WTC11 (cell line): ENCODE measurements at regions not wholly inside any gene's neighbourhood (a gene's known extent, or its start where the extent isn't known, plus 50 kb on each side); places are given as distances from the start of the nearest gene placed in this dataset.

ENCODE experiments used
- ATAC-seq: fragments of 200-7000 bp; cut with Tn5 transposase; 2 replicates; pipeline ENCODE4 v1.10.0; 2021; ENCODE audit warnings: mild to moderate bottlenecking, moderate library complexity
- CTCF ChIA-PET: fragments of 300-600 bp; sonication (Branson Sonifier 250); formaldehyde crosslinking; loops from one replicate; lab custom pipeline; 2021; ENCODE audit warnings: antibody characterized with exemption; lab: Charles Lee
- POLR2A ChIA-PET: fragments of 350-600 bp; sonication (Branson Sonifier 250); formaldehyde crosslinking; loops from one replicate; lab custom pipeline; 2021; ENCODE audit warnings: antibody characterized with exemption; lab: Charles Lee
- DNase-seq: peaks from one replicate; pipeline ENCODE4 v3.0.0; 2021; ENCODE audit warnings: low spot score
- H3K27ac Mint-ChIP-seq: 2 replicates; pipeline ENCODE4 v1.8.0; 2021; ENCODE audit warnings: mixed read lengths
- H3K27me3 Mint-ChIP-seq: 2 replicates; pipeline ENCODE4 v1.8.0; 2021; ENCODE audit warnings: low read depth, mild to moderate bottlenecking, moderate library complexity, mixed read lengths
- H3K36me3 Mint-ChIP-seq: 2 replicates; pipeline ENCODE4 v1.8.0; 2021; ENCODE audit warnings: mixed read lengths
- H3K4me1 Mint-ChIP-seq: 2 replicates; pipeline ENCODE4 v1.8.0; 2022; ENCODE audit warnings: mixed read lengths
- H3K4me3 Mint-ChIP-seq: 2 replicates; pipeline ENCODE4 v1.8.0; 2021; ENCODE audit warnings: mild to moderate bottlenecking, moderate library complexity, mixed read lengths
- H3K9me3 Mint-ChIP-seq: 2 replicates; pipeline ENCODE4 v1.8.0; 2021; ENCODE audit warnings: mixed read lengths
- CBFB ChIP-seq: sonication (generic); formaldehyde crosslinking; IDR thresholded peaks from 2 replicates; pipeline ENCODE4 v1.8.1; 2022; ENCODE audit warnings: mild to moderate bottlenecking, low read depth, missing genetic modification reagents
- CREB1 ChIP-seq: sonication (generic); formaldehyde crosslinking; IDR thresholded peaks from 2 replicates; pipeline ENCODE4 v1.8.0; 2023; ENCODE audit warnings: mild to moderate bottlenecking, missing genetic modification reagents
- CREM ChIP-seq: sonication (generic); formaldehyde crosslinking; IDR thresholded peaks from 2 replicates; pipeline ENCODE4 v1.8.1; 2022; ENCODE audit warnings: mild to moderate bottlenecking, missing genetic modification reagents, moderate library complexity
- EMX1 ChIP-seq: fragments of 250-450 bp; sonication (Bioruptor Pico); IDR thresholded peaks from 2 replicates; pipeline ENCODE4 v1.8.0; 2021; ENCODE audit warnings: mild to moderate bottlenecking
- JUN ChIP-seq: sonication (generic); formaldehyde crosslinking; IDR thresholded peaks from 2 replicates; pipeline ENCODE4 v1.8.0; 2023; ENCODE audit warnings: mild to moderate bottlenecking, missing genetic modification reagents
- MYBL2 ChIP-seq: sonication (generic); formaldehyde crosslinking; IDR thresholded peaks from 2 replicates; pipeline ENCODE4 v1.8.1; 2023; ENCODE audit warnings: mild to moderate bottlenecking, moderate library complexity, missing genetic modification reagents
- NR2C2 ChIP-seq: sonication (generic); formaldehyde crosslinking; IDR thresholded peaks from 2 replicates; pipeline ENCODE4 v1.8.0; 2022; ENCODE audit warnings: mild to moderate bottlenecking, missing genetic modification reagents
- NR3C1 ChIP-seq: sonication (generic); formaldehyde crosslinking; conservative IDR thresholded peaks from 2 replicates; pipeline ENCODE4 v1.8.1; 2023; ENCODE audit warnings: low read depth, mild to moderate bottlenecking, missing genetic modification reagents
- RORB ChIP-seq: fragments of 250-450 bp; sonication (Bioruptor Pico); IDR thresholded peaks from 2 replicates; pipeline ENCODE4 v1.9.0; 2021; ENCODE audit warnings: mild to moderate bottlenecking
- SMAD3 ChIP-seq: sonication (generic); formaldehyde crosslinking; IDR thresholded peaks from 2 replicates; pipeline ENCODE4 v1.8.0; 2022; ENCODE audit warnings: missing genetic modification reagents, mild to moderate bottlenecking, borderline replicate concordance
- ZNF396 ChIP-seq: fragments of 250-450 bp; sonication (Bioruptor Pico); IDR thresholded peaks from 2 replicates; pipeline ENCODE4 v1.8.0; 2021; ENCODE audit warnings: mild to moderate bottlenecking, moderate library complexity, borderline replicate concordance
- ZNF671 ChIP-seq: fragments of 250-450 bp; sonication (Bioruptor Pico); IDR thresholded peaks from 2 replicates; pipeline ENCODE4 v1.8.0; 2021; ENCODE audit warnings: mild to moderate bottlenecking
- TF ChIP-seq, protein P1 (sequence below): fragments of 250-450 bp; sonication (Bioruptor Pico); IDR thresholded peaks from 2 replicates; pipeline ENCODE4 v2.1.2; 2022; ENCODE audit warnings: mild to moderate bottlenecking, moderate library complexity
- TF ChIP-seq, protein P2 (sequence below): sonication (generic); formaldehyde crosslinking; IDR thresholded peaks from 2 replicates; pipeline ENCODE4 v1.8.1; 2023; ENCODE audit warnings: mild to moderate bottlenecking, missing genetic modification reagents, borderline replicate concordance
- TF ChIP-seq, protein P3 (sequence below): sonication (generic); formaldehyde crosslinking; IDR thresholded peaks from 2 replicates; pipeline ENCODE4 v1.8.1; 2023; ENCODE audit warnings: mild to moderate bottlenecking, missing genetic modification reagents, moderate library complexity
- TF ChIP-seq, protein P4 (sequence below): sonication (generic); formaldehyde crosslinking; IDR thresholded peaks from 2 replicates; pipeline ENCODE4 v1.8.0; 2023; ENCODE audit warnings: missing genetic modification reagents
- TF ChIP-seq, protein P5 (sequence below): fragments of 250-450 bp; sonication (Bioruptor Pico); IDR thresholded peaks from 2 replicates; pipeline ENCODE4 v1.9.0; 2021; ENCODE audit warnings: mild to moderate bottlenecking
- TF ChIP-seq, protein P6 (sequence below): fragments of 250-450 bp; sonication (Bioruptor Pico); IDR thresholded peaks from 2 replicates; pipeline ENCODE4 v1.9.0; 2021; ENCODE audit warnings: mild to moderate bottlenecking
- TF ChIP-seq, protein P7 (sequence below): sonication (generic); formaldehyde crosslinking; IDR thresholded peaks from 2 replicates; pipeline ENCODE4 v1.8.0; 2022; ENCODE audit warnings: mild to moderate bottlenecking, missing genetic modification reagents
- TF ChIP-seq, protein P8 (sequence below): sonication (generic); formaldehyde crosslinking; IDR thresholded peaks from 2 replicates; pipeline ENCODE4 v1.8.0; 2022; ENCODE audit warnings: mild to moderate bottlenecking, missing genetic modification reagents

DNA sequence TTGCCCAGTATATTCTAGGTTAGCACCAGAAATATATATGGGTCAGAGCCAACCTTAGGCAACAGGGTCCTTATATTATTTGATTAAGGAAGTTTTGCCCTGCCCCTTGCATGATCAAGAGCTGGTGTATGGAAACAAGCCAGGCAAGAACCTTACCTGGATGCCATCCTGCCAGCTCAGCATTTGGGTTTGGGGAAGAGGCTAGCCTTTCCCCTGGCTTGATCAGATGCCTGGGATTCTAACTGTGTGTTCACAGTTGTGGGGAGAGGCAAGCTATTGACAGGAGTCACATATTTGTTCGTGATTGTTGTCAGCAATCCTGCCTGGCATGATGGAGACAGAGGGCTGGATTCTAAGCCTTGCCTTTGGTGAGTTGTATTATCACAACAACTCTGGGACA lies 260.0 kb upstream of the DACH1 start (continued):
- TF ChIP-seq, protein P1, sequence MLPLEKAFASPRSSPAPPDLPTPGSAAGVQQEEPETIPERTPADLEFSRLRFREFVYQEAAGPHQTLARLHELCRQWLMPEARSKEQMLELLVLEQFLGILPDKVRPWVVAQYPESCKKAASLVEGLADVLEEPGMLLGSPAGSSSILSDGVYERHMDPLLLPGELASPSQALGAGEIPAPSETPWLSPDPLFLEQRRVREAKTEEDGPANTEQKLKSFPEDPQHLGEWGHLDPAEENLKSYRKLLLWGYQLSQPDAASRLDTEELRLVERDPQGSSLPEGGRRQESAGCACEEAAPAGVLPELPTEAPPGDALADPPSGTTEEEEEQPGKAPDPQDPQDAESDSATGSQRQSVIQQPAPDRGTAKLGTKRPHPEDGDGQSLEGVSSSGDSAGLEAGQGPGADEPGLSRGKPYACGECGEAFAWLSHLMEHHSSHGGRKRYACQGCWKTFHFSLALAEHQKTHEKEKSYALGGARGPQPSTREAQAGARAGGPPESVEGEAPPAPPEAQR (CRISPR knock-in tag): no peak
- TF ChIP-seq SMAD3 (CRISPR knock-in tag) (no peak), NR3C1 (no peak), ZNF671 (CRISPR knock-in tag) (no peak), NR2C2 (CRISPR knock-in tag) (no peak), CREM (CRISPR knock-in tag) (no peak), CBFB (CRISPR knock-in tag) (no peak), CREB1 (CRISPR knock-in tag) (no peak)
- TF ChIP-seq, protein P2, sequence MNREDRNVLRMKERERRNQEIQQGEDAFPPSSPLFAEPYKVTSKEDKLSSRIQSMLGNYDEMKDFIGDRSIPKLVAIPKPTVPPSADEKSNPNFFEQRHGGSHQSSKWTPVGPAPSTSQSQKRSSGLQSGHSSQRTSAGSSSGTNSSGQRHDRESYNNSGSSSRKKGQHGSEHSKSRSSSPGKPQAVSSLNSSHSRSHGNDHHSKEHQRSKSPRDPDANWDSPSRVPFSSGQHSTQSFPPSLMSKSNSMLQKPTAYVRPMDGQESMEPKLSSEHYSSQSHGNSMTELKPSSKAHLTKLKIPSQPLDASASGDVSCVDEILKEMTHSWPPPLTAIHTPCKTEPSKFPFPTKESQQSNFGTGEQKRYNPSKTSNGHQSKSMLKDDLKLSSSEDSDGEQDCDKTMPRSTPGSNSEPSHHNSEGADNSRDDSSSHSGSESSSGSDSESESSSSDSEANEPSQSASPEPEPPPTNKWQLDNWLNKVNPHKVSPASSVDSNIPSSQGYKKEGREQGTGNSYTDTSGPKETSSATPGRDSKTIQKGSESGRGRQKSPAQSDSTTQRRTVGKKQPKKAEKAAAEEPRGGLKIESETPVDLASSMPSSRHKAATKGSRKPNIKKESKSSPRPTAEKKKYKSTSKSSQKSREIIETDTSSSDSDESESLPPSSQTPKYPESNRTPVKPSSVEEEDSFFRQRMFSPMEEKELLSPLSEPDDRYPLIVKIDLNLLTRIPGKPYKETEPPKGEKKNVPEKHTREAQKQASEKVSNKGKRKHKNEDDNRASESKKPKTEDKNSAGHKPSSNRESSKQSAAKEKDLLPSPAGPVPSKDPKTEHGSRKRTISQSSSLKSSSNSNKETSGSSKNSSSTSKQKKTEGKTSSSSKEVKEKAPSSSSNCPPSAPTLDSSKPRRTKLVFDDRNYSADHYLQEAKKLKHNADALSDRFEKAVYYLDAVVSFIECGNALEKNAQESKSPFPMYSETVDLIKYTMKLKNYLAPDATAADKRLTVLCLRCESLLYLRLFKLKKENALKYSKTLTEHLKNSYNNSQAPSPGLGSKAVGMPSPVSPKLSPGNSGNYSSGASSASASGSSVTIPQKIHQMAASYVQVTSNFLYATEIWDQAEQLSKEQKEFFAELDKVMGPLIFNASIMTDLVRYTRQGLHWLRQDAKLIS: no peak
- TF ChIP-seq, protein P3, sequence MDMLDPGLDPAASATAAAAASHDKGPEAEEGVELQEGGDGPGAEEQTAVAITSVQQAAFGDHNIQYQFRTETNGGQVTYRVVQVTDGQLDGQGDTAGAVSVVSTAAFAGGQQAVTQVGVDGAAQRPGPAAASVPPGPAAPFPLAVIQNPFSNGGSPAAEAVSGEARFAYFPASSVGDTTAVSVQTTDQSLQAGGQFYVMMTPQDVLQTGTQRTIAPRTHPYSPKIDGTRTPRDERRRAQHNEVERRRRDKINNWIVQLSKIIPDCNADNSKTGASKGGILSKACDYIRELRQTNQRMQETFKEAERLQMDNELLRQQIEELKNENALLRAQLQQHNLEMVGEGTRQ (CRISPR knock-in tag): no peak

DNA sequence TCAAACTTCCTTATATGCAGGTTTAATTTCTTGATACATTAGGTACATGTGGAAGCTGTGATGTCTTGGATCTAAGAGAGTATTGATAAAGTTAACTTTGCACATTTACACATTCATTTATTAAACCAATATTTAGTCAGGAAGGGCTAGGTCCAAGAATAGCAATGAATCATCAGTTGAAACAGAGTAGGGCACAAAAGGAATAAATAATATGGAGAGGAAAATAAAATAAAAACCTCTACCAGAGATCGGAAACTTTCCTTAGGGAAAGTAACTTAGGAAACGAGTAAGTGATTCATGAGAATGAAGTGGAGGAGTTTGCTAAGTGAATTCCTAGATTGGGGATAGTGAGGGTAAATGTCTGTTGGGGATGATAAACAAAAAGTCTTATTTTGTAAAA lies 259.4 kb upstream of the DACH1 start:
- no peak for DNase-seq
- H3K27me3 Mint-ChIP-seq: no peaks in the 10 kb centered on the region
- 0 out of 2 replicates have a peak, but pooled peaks cover 5% of the 10 kb centered on the region for H3K36me3 Mint-ChIP-seq
- no peak overlapping the region; the same call in 1 of the 2 replicates for H3K27ac Mint-ChIP-seq
- peaks cover 28% of the 10 kb centered on the region for H3K4me1 Mint-ChIP-seq
- ChIA-PET POLR2A (no interaction called here), CTCF (no interaction called here)
- H3K9me3 Mint-ChIP-seq: peaks cover 6% of the 10 kb centered on the region
- ATAC-seq: no peak
- H3K4me3 Mint-ChIP-seq: no peak overlapping the region
- TF ChIP-seq, protein P4, sequence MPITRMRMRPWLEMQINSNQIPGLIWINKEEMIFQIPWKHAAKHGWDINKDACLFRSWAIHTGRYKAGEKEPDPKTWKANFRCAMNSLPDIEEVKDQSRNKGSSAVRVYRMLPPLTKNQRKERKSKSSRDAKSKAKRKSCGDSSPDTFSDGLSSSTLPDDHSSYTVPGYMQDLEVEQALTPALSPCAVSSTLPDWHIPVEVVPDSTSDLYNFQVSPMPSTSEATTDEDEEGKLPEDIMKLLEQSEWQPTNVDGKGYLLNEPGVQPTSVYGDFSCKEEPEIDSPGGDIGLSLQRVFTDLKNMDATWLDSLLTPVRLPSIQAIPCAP: no peak
- TF ChIP-seq, protein P5, sequence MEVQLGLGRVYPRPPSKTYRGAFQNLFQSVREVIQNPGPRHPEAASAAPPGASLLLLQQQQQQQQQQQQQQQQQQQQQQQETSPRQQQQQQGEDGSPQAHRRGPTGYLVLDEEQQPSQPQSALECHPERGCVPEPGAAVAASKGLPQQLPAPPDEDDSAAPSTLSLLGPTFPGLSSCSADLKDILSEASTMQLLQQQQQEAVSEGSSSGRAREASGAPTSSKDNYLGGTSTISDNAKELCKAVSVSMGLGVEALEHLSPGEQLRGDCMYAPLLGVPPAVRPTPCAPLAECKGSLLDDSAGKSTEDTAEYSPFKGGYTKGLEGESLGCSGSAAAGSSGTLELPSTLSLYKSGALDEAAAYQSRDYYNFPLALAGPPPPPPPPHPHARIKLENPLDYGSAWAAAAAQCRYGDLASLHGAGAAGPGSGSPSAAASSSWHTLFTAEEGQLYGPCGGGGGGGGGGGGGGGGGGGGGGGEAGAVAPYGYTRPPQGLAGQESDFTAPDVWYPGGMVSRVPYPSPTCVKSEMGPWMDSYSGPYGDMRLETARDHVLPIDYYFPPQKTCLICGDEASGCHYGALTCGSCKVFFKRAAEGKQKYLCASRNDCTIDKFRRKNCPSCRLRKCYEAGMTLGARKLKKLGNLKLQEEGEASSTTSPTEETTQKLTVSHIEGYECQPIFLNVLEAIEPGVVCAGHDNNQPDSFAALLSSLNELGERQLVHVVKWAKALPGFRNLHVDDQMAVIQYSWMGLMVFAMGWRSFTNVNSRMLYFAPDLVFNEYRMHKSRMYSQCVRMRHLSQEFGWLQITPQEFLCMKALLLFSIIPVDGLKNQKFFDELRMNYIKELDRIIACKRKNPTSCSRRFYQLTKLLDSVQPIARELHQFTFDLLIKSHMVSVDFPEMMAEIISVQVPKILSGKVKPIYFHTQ: no peak
- TF ChIP-seq, protein P6, sequence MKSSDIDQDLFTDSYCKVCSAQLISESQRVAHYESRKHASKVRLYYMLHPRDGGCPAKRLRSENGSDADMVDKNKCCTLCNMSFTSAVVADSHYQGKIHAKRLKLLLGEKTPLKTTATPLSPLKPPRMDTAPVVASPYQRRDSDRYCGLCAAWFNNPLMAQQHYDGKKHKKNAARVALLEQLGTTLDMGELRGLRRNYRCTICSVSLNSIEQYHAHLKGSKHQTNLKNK (CRISPR knock-in tag): no peak
- no peak for TF ChIP-seq ZNF396 (CRISPR knock-in tag)
- no peak for TF ChIP-seq MYBL2 (CRISPR knock-in tag)
- no peak for TF ChIP-seq JUN (CRISPR knock-in tag)
- TF ChIP-seq, protein P7, sequence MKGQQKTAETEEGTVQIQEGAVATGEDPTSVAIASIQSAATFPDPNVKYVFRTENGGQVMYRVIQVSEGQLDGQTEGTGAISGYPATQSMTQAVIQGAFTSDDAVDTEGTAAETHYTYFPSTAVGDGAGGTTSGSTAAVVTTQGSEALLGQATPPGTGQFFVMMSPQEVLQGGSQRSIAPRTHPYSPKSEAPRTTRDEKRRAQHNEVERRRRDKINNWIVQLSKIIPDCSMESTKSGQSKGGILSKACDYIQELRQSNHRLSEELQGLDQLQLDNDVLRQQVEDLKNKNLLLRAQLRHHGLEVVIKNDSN: no peak
- TF ChIP-seq EMX1 (CRISPR knock-in tag): no peak
- TF ChIP-seq, protein P8, sequence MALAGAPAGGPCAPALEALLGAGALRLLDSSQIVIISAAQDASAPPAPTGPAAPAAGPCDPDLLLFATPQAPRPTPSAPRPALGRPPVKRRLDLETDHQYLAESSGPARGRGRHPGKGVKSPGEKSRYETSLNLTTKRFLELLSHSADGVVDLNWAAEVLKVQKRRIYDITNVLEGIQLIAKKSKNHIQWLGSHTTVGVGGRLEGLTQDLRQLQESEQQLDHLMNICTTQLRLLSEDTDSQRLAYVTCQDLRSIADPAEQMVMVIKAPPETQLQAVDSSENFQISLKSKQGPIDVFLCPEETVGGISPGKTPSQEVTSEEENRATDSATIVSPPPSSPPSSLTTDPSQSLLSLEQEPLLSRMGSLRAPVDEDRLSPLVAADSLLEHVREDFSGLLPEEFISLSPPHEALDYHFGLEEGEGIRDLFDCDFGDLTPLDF (CRISPR knock-in tag): no peak
- TF ChIP-seq, protein P3 (CRISPR knock-in tag): no peak
- TF ChIP-seq RORB (CRISPR knock-in tag): no peak
